Femur (tissue), 1 donor: ENCODE measurements at regions not wholly inside any gene's neighbourhood (a gene's known extent, or its start where the extent isn't known, plus 50 kb on each side); places are given as distances from the start of the nearest gene placed in this dataset.
A peak's percentile ranks its signal among the peaks of the same experiment; 100 is the strongest.

Experiments used
- DNase-seq: peaks from one replicate; pipeline ENCODE4 v3.0.0-alpha.2; 2017

DNA sequence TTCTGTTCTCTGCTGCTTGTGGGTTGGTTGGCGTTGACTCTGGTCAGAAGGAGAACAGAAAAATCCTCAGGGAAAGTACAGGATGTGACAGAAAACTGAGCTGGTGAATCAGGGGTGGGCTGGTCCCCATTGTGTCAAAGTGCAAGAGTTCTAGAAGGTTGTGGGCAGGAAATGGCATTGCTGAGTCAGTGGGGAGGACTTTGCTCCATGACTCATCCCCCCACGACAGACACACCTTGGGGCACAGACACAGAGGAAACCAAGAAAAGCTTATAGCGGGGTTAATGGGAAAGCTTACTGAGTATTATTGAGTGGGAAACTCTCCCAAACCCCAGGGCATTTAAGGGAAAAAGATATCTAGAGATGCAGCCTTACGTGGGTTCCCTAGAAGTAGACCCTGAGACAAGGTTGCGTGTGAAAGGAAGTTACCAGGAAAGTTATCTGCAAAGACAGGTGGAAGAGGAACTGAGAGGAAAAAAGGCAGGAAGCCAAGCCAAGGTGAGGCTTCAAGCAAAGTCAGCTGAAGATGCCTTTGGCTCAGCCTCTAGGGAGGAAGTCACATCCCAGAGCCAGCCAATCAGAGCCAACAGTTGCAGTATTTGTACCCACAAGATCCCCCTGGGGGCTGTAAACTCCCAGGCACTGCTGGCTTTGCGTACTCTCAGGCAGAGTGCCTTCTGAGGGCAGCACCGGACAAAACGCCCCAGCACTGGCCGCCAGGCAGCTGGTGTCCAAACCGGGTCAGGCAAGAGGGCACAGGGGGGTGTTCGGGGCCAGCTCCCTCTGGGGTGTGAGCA is 86.4 kb downstream of the FOXL1 start:
- no peak for DNase-seq

DNA sequence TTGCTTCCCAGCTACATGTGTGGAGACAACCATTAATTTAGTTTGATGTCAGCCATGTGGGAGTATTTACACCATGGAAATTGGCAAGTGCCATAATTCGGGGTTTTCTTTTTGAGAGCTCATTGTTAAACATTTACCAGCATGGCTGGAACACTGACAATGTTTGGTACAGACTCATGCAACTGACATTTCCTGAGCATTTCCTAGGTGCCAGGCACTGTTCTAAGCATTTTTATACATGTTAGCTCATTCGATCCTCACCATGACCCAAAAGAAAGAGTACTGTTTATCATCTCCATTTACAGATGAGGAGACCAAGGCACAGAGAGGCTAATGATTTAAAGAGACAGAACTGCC is 86.9 kb downstream of the FOXL1 start:
- no peak for DNase-seq

DNA sequence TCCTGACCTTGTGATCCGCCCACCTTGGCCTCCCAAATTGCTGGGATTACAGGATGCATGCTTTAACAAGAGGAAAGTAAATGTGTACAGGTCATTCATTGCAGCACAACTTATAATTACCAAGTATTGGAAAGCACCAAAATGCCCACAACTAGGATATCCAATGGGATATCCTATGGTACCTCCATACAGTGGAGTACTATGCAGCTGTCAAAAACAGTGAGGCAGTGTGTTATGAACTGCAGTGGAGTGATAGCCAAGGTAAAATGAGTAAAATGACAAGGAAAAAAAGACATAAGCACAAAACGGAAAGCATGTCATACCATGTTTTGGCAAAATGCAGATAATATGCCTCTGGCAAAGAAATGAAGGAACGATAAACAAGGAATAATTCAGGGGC is 87.6 kb downstream of the FOXL1 start:
- DNase-seq: no peak

DNA sequence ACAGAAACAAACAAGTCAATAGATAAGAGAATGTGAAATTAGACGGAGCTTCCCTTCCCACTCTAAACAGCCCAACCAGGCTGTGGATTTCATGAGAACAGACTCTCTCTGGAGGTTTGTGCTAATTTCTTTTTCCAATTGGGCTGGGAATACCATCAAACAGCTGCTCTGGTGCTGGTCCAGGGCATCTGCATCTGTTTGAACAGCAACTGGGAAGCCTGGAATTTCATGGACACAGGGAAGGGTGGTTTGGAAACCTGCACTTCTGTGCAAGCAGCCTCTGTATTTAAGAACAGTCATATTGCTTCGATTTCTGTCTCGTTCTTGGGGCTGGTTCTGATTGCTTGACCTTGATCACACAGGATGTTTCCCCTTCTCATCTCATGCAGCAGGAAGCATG is 88.7 kb downstream of the FOXL1 start:
- peak; percentile 66 for DNase-seq

DNA sequence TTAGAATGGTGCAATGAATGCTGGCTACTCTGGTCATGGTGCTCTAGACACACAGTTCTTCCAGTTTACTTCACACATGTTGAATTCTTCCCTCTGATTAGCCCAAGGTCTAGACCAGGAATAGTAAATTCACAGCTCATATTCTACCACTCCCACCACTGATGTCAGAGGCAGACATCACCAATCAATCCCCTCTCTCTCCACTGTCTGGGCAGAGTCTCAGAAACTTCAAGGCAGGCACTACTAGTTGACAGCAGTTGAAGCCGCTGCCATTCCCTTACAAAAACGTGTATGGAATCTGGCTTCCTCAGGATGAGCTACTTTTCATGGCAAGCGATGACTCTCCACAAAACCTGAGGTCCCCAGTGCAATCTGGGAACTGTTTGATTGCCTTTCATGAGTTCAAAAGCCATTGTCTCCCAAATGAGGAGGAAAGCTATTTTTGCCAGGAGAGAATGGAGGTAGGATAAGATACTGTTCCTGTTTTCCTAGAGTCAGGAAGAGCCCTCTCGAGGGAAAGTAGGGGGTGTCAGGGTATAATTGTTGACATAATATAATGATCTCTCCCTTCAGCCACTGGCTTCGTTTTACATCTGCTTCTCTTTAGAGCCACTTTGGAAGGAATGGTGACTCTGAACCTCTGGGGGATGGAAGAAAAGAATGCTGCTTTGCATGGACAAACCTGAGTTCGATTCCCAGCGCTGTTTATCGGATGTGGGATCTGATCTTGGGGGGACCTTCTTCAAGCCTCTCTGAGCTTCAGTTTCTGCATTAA is 90.0 kb downstream of the FOXL1 start:
- DNase-seq: no peak

DNA sequence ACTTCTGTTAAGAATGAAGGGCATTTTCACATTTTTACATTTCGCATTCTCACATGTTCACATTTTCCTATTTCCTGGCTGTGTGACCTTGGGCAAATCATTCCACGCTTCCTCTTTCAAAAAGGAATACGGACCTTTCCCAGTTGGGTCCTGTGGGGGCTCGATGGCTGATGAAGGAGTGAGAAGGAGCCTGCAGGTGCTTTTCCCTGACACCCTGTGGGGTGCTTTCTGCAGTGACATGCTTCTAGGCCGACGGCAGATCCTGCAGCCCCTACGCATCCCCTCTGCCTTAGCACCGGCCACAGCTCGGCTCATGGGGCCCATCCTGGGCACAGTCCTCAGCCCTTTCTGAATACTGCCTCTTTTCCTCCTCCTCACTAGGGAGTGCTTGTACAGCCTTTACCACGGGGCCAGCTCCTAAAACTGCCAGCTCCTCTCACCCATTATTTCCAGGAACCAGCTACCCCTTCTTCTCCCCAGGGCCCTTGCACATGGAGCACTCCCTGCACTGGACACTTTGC is 91.0 kb downstream of the FOXL1 start:
- no peak for DNase-seq

DNA sequence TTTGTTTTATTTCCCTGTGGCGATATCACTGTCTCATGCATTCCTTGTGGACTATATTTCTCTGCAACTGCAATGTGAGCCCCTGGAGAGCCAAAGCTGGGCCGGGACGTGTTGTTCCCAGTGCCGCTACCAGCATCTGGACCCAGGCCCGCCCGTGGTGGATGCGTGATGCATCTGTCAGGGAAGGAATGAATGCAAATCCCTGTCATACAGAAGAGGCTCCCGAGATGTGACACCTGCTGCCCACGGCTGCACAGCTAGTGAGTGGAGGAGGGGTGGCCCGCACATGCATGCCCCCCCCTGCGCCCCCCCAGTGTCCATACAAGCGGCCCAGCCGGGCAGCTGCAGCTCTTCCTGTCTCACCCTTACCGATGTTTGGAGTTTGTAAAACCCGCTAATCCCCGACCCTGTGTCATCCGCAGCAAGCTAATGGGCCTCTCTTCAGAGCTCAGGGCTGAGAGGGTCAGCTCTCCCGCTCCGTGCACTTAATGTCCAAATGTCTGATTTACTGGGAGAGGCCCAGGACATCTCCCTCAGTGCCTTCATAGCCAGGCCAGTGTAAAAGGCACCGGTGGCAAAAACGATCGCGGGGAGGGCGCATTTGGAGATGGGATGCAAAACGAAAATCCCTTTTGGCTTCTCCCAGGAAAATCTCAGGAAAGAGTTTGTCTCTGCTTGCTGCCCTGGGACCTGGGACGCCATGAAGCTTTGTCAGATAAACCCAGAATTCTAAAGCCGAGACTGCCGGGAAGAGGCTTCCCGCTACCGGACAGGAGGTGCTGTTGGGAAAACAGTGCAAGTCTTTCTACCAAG is 91.8 kb downstream of the FOXL1 start:
- no peak for DNase-seq

DNA sequence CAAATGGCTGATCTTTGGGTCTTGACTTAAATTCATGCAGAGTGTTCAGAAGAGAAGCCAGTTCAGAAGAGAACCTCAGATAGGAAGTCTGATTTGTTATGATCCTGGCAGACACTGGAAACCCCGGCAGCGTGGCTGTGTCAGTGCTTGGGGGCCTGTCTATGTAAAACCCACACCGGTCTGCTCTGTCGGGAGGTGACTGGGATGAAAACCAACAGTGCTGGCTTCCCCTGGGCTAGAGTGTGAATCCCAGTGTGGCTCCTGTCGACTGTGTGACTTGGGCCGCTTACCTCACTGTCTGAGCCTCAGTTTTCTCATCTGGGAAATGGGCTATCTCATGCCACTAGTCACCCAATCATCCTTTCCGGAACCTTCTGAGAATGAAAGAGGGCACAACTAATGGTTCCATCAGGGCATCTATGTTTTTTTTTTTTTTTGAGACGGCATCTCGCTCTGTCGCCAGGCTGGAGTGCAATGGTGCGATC is 92.4 kb downstream of the FOXL1 start:
- DNase-seq: no peak

DNA sequence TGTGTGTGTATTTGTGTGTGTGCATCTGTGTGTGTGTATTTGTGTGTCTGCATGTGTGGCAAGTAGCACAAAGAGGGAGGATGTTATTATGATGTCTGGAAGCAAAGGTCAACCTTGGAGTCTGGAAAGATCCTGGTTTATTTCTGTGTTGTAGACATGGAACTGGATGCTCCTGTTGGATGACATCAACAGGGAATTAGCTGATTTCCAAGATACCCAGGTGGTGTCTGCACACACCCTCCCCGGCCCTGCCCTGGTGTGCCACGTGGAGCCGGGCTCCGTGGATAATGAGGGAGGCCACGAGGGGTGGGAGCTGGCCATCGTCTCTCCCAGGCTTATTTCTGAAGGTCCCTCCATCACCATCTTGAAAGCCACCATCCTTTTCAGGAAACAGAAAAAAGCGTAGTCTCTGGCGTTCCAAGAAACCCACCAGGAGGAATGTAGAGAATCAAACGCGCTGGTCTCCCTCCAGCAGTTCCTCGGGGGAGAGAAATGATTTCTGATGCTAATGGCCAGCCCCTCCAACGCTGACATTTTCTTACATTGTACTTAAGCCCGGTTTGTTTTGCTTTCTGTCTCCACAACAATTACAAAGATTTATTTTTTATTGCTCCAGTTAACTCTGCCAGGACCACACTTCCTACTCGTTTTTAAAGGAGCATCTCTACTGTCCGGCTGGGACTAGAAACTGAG is 93.3 kb downstream of the FOXL1 start:
- DNase-seq: peak; percentile 70

DNA sequence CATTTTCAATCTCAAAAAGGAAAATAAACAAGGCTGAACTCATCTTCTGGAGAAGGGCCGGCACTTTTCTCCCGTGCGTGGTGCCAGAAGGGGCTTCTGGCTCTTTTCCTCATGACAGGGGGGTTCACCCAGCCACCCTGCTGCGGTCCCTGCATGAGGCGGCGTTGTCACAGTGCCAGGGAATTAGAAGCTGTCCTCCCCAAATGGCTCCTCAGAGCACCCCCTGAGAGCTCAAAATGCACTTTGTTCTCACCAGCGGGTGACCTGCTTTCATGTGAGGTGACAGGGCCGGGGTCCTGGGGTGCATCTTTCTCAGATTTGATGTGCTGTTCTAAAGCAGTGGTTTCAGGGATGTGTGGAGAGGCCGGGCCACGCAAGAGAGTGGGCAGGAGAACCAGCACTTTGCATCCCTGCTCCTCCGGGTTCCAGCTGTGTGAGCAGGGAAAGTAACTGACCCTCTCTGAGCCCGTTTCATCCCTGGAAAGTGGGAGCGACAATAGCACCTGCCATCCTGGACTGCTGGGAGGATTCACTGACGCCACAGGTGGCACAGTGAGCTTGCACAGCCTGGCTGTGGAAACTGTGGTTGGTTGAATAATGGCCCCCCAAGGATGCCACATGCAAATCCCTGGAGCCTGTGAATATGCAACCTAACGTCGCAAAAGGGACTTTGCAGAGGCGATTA is 94.0 kb downstream of the FOXL1 start:
- DNase-seq: no peak

DNA sequence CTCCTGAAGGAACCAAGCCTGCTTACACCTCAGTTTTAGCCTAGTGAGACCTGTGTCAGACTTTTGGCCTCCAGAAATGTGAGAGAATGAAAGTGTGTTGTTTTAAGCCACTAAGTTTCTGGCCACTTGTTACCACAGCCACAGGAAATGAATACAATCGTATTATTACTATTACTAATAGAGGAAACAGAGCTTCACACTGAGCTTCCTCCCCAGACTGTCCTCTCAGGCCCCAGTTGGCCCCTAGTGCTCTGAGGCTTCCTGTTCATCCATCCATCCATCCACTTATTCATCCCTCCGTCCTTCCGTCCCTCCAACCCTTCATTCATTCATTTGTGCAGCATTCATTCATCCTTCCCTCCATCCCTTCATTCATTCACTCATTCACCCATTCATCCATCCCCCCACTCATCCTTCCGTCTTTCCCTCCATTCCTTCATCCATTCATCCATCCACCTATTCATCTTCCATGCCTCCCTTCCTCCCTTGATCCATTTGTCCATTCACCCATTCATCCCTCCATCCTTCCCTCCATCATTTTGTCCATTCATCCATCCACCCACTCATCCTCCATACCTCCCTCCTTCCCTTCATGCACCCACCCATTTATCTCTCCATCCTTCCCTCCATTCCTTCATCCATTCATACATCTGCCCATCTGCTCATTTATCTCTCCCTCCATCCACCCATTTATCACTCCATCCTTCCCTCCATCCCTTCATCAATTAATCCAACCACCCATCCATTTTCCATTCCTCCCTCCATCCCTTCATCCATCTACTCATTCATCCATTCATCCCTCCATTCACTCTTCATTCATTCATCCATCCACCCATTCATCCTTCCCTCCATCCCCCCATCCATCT is 95.0 kb downstream of the FOXL1 start:
- DNase-seq: no peak

DNA sequence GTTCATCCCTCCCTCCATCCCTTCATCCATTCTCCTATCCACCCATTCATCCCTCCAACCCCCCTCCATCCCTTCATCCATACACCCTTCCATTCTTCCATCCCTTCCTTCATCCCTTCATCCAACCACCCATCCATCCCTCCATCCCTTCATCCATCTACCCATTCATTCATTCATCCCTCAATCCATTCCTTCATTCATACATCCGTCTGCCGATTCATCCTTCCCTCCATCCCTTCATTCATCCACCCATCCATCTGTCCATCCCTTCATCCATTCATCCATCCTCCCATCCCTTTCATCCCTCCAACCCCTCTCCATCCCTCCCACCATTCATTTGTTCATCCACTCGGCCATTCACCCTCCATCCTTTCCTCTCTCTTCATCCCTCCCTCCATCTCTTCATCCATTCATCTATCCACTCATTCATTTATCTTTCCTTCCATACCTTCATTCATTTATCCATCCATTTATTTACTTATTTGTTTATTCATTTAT is 95.7 kb downstream of the FOXL1 start:
- DNase-seq: no peak

DNA sequence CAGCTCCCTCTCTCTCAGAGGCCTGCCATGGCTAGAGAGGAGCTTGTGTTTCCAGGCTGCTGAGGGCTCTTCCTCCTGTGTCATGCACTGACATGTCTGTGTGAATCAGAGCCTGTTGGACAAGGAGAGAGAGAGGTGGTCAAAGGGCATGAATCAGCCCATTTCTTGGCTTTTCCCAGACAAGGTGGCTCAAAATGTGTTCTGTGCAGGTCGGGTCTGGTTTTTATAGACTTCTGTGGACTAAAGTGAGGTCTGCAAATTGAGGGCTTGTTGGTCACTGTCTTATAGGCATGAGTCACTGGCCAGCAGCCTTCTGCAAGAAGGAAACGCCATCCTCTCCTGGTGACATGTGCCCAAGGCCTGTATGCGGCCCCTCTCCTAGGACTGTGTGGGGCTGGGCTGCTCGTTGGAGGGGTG is 97.9 kb downstream of the FOXL1 start:
- no peak for DNase-seq

DNA sequence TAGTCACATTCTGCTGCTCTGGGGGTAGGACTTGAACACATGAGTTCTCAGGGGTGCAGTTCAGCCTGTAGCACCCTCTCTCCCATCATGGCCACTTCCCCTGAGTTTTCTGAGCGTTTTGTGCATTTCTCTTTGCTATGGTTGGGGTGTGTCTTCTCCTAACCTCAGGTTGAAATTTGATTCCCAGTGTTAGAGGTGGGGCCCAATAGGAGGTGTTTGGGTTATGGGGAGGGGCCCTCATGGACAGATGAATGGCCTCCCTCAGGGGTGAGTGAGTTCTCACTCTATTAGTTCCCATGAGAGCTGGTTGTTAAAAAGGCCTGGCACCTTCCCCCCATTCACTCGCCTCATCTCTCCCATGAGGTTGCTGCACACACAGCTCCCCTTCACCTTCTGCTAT is 101.1 kb downstream of the FOXL1 start:
- DNase-seq: no peak

DNA sequence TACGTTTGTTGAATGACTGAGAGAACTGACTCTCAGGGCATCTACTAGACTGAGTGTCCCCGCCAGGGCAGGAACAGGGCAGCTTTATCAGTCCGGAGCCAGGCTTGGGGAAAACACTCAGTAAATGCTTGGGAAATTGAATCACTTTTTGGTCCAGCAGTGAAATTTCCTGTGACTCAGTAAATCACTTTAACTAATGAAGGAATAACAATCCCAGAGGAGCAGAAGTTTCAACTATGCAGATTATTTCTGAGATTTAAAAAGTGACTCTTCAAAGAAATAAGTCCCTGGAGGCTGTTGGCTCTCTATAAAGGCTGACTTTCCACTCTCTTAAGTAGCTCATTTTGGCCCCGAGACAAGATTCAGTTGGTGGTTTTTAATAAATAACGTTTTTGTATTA is 101.8 kb downstream of the FOXL1 start:
- DNase-seq: no peak

DNA sequence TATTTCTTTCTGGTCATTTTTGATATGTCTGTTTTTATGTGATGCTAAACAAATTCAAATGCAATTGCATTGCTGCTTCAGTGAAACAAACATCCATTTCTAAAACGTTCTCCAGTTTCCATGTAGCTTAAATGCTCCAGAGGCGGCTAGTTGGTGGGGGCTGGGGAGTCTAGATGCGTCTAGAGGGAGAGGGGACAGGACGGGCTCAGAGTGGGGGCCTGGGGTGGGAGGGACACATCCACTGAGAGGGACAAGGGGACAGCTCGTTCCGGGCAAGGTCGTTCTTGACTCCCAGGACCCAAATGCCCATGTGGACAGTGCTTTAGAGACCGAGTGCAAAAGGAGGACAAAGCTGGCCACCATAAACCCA is 102.3 kb downstream of the FOXL1 start:
- DNase-seq: no peak

DNA sequence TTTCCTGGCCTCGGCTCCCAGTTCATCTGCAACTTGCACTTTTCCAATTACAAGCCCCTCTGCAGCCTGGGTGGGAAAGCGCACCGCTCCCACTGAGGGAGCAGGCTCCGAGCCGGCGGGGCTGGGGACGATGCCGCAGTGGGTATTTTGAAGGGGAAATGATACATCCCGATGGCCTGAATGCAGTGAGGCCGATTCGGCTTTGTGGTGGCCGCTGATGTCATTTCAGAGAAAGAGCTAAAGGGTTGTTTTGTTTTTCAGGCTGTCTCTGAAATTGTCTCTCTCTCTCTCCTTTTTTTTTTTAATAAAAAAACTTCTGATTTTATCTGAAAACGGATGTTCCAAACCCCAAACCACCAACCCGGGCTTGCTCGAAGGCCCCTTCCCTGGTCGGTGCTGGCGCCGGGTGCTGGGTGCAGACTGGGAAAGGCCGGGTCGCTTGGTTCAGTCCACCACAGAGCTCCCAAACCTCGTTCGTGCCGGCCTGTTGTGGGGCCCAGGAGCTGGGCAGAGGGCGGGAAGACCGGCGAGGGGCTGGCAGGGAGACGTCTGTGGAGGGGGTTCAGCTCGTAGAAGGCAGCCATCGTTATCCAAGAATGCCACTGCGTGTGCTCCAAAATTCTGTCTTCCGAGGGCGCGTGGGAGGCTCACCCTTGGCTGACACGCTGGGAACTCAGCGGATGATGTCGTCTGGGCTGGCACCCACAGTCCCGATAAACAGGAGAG is 102.8 kb downstream of the FOXL1 start:
- DNase-seq: peak; percentile 67

DNA sequence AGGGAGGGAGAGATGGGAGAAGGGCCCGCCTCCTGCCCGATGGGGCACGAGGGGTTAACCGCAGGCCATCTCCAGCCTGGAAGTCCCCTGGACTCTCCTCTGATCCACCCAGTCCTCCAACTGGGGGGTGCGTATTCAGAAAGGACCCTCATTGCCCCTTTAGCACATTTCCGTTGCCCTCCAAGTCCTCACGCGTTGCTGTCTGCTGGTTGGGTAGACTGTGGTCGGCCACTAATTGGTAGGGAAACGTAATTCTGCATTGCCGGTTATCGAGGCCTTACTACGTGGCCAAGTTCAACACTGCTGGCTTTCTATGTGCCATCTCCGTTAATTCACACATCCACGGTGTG is 103.4 kb downstream of the FOXL1 start:
- DNase-seq: peak; percentile 66

DNA sequence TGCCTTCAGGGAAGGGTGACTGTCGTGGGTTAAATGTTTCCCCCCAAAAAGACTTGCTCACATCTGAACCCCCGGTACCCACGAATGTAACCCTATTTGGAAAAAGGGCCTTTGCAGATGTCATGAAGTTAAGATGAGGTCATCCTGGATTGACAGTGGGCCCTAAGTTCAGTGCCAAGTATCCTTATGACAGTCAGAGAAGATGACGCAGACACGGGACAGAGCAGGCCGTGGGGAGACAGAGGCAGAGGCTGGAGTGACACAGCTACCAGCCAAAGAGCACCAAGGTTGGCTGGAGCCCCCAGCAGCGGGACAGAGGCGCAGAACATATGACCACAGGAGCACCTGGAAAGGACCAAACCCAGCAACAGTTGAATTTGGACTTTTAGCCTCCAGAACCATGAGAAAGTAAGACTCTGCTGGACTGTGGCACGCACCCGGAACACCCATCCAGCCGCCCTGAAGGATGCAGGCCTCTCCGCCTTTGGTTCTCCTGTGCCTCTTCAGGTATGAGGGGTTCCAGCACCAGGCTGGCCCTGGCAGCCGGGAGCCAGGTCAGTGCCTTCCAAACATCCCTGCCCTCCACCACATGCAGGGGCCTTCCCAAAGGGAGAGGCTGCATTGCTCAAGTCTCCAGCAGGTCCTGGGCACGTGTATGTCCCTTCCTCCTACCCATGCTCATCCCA is 104.0 kb downstream of the FOXL1 start:
- no peak for DNase-seq
